ENCODE measurements at regions not wholly inside any gene's neighbourhood (a gene's known extent, or its start where the extent isn't known, plus 50 kb on each side); places are given as distances from the start of the nearest gene placed in this dataset.

- no peaks in the 10 kb centered on the region for H3K4me1 Mint-ChIP-seq (ENCODE audit: low read depth)
- H3K4me3 Mint-ChIP-seq = no peak overlapping the region
- TF ChIP-seq, protein P1, sequence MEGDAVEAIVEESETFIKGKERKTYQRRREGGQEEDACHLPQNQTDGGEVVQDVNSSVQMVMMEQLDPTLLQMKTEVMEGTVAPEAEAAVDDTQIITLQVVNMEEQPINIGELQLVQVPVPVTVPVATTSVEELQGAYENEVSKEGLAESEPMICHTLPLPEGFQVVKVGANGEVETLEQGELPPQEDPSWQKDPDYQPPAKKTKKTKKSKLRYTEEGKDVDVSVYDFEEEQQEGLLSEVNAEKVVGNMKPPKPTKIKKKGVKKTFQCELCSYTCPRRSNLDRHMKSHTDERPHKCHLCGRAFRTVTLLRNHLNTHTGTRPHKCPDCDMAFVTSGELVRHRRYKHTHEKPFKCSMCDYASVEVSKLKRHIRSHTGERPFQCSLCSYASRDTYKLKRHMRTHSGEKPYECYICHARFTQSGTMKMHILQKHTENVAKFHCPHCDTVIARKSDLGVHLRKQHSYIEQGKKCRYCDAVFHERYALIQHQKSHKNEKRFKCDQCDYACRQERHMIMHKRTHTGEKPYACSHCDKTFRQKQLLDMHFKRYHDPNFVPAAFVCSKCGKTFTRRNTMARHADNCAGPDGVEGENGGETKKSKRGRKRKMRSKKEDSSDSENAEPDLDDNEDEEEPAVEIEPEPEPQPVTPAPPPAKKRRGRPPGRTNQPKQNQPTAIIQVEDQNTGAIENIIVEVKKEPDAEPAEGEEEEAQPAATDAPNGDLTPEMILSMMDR (IDR thresholded peaks at IDR 0.05) = no peak
- no peaks in the 10 kb centered on the region for H3K36me3 Mint-ChIP-seq (ENCODE audit: low read depth)
- DNase-seq = no peak
- no peak overlapping the region for H3K27ac Mint-ChIP-seq
- H3K27me3 Mint-ChIP-seq (ENCODE audit: insufficient read depth) = peaks cover 28% of the 10 kb centered on the region
- H3K9me3 Mint-ChIP-seq = no peaks in the 10 kb centered on the region
Measured at GRCh38 chr3:73296859-73297258, 235.4 kb downstream of the EBLN2 start.

DNA sequence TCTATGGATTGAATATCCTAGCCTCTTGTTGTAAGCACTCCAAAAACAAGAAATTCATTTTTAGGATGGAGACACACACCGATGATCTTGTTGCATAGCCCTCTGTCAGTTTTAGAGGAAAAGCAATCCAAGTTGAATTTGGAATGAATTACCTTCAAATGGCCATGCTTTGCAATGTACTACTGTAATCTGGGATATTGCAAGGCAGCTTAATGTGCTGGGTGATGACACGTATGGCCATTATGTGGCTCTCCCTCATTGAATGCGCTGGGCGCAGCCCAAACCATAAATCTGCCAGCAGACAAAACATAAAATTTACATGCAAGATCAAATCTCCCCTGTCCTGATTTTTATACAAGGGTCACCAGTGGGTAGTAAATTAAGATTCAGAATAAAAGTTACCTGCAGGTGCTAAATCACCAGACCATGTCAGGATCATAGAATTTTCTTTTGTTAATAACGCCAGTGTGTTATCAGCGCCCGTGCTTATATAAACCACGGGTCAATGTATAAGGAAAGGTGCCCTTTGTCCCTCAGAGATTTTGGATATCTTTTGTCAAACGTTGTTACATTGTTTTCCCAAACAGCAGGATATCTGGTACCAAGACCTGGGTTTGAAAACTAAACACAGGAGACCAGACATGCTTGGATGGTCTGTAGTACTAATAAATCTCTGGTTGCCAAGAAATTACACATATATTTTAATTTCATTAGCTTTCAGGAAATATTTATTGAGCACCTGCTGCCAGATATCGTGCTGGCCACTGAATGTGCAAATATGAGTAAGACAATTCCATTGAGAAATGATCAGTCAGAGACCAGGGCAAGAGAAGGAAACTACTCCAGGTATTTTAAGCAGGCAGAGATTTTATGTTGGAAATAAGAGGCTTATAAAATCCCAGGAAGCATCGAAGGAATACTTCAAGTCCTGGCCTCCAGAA is 237.1 kb downstream of the EBLN2 start:
- Mint-ChIP-seq H3K27ac (no peak overlapping the region), H3K27me3 (ENCODE audit: insufficient read depth) (peaks cover 27% of the 10 kb centered on the region), H3K36me3 (ENCODE audit: low read depth) (no peaks in the 10 kb centered on the region), H3K9me3 (no peaks in the 10 kb centered on the region), H3K4me1 (ENCODE audit: low read depth) (no peaks in the 10 kb centered on the region), H3K4me3 (no peak overlapping the region)
- DNase-seq = no peak
- TF ChIP-seq, protein P1 (IDR thresholded peaks at IDR 0.05) = no peak

- H3K4me3 Mint-ChIP-seq = no peak overlapping the region
- no peaks in the 10 kb centered on the region for H3K36me3 Mint-ChIP-seq (ENCODE audit: low read depth)
- no peak overlapping the region for H3K27ac Mint-ChIP-seq
- H3K9me3 Mint-ChIP-seq = no peaks in the 10 kb centered on the region
- no peak for DNase-seq
- H3K4me1 Mint-ChIP-seq (ENCODE audit: low read depth) = no peaks in the 10 kb centered on the region
- TF ChIP-seq, protein P1 (IDR thresholded peaks at IDR 0.05) = no peak
- peaks cover 27% of the 10 kb centered on the region for H3K27me3 Mint-ChIP-seq (ENCODE audit: insufficient read depth)
Measured at GRCh38 chr3:73299184-73299691, 237.8 kb downstream of the EBLN2 start.

GRCh38 chr3:73314151-73314951 is 252.9 kb downstream of the EBLN2 start:
- DNase-seq = no peak
- TF ChIP-seq, protein P1 (IDR thresholded peaks at IDR 0.05) = no peak
- no peaks in the 10 kb centered on the region for H3K4me1 Mint-ChIP-seq (ENCODE audit: low read depth)
- no peaks in the 10 kb centered on the region for H3K9me3 Mint-ChIP-seq
- no peaks in the 10 kb centered on the region for H3K36me3 Mint-ChIP-seq (ENCODE audit: low read depth)
- H3K4me3 Mint-ChIP-seq = no peak overlapping the region
- H3K27ac Mint-ChIP-seq = no peak overlapping the region
- peaks cover 5% of the 10 kb centered on the region; the same call in 1 of the 2 replicates for H3K27me3 Mint-ChIP-seq (ENCODE audit: insufficient read depth)

GRCh38 chr3:73315706-73316105 is 254.2 kb downstream of the EBLN2 start:
- Mint-ChIP-seq H3K4me3 (no peak overlapping the region), H3K36me3 (ENCODE audit: low read depth) (no peaks in the 10 kb centered on the region), H3K27ac (no peak overlapping the region), H3K4me1 (ENCODE audit: low read depth) (no peaks in the 10 kb centered on the region), H3K27me3 (ENCODE audit: insufficient read depth) (peaks cover 5% of the 10 kb centered on the region; the same call in 1 of the 2 replicates), H3K9me3 (no peaks in the 10 kb centered on the region)
- TF ChIP-seq, protein P1 (IDR thresholded peaks at IDR 0.05) = no peak
- no peak for DNase-seq
